ENCODE measurements at regions not wholly inside any gene's neighbourhood (a gene's known extent, or its start where the extent isn't known, plus 50 kb on each side); places are given as distances from the start of the nearest gene placed in this dataset.

GRCh38 chrX:94400488-94400887 is 726.5 kb downstream of the FAM133A start:
- no peak for DNase-seq (ENCODE audit: extremely low read depth, low read depth)
- no peak for TF ChIP-seq CTCF (IDR thresholded peaks at IDR 0.05; ENCODE audit: low read depth, low read length)

DNA sequence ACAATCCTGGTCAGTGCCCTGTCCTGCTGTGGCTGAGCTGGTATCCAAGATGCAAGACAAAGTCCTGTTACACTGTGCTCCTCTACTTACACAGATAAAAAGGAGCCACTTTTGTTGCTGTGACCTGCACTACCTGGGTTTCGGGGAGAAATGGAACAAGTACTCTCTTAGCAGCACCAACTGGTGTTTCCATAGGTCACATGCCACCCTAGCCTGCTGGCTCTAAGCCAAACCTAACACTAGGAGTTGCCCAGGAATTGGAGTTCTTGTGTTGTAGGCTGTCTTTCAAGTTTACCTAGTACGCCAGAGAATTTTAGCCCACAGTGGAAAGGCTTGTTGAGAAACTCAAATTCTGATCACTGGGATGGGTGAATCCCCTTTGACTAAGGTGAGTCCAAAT is 727.4 kb downstream of the FAM133A start:
- no peak for DNase-seq (ENCODE audit: extremely low read depth, low read depth)
- no peak for TF ChIP-seq CTCF (IDR thresholded peaks at IDR 0.05; ENCODE audit: low read depth, low read length)

DNA sequence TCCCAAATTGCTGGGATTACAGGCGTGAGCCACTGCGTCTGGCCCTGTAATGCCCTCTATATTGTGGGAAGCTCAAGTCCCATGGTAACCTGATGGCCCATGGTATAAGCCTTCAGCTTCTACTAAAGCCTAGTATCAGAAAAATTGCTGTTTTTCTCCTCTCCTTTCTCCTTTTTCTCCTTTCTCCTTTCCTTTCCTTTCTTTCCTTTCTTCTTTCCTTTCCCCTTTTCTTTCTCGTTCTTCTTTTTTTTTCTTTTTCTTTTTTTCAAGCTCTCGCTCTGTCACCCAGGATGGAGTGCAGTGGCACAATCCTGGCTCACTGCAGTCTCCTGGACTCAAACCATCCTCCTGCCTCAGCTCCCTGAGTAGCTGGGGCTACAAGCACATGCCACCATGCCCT is 740.7 kb downstream of the FAM133A start:
- TF ChIP-seq CTCF (IDR thresholded peaks at IDR 0.05; ENCODE audit: low read depth, low read length) = no peak
- no peak for DNase-seq (ENCODE audit: extremely low read depth, low read depth)

- TF ChIP-seq CTCF (IDR thresholded peaks at IDR 0.05; ENCODE audit: low read depth, low read length) = no peak
- DNase-seq (ENCODE audit: extremely low read depth, low read depth) = no peak
Measured at GRCh38 chrX:94418065-94418464, 744.1 kb downstream of the FAM133A start.

DNA sequence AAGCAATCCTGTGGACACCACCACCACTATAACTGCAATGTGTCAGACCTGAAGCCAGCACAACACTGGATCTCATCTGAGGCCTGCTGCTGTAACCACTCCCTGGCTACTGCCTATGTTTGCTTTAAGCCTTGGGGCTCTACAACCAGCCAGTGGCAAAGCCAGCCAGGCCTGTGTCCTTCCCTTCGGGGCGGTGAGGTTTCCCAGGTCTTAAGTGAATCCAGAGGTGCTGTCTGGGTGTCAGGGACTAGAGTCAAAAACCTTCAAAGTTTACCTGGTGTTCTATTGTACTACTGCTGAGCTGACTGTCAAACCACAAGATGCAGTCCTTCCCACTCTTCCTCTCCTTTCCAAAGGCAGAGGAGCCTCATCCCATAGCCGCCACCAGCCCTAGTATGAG is 750.5 kb downstream of the FAM133A start:
- no peak for DNase-seq (ENCODE audit: extremely low read depth, low read depth)
- no peak for TF ChIP-seq CTCF (IDR thresholded peaks at IDR 0.05; ENCODE audit: low read depth, low read length)

DNA sequence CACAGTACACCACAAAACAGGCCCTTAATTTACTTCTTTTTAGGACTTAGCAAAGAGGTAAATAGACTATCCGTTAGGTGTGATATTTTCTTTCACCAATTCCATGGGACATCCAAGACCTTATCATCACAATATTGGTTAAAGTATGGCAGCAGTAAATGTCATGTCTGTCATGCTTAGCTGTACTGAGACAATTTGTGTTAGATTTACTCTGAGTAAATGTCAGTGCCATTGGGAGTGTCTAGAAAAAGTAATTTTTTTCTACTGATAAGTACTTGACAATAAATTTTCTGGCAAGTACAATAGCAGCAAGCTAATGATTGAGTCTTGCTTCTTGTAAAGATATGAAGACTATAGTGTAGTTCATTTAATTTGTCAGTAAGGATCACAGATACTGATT is 756.1 kb downstream of the FAM133A start:
- DNase-seq (ENCODE audit: extremely low read depth, low read depth) = no peak
- no peak for TF ChIP-seq CTCF (IDR thresholded peaks at IDR 0.05; ENCODE audit: low read depth, low read length)

DNA sequence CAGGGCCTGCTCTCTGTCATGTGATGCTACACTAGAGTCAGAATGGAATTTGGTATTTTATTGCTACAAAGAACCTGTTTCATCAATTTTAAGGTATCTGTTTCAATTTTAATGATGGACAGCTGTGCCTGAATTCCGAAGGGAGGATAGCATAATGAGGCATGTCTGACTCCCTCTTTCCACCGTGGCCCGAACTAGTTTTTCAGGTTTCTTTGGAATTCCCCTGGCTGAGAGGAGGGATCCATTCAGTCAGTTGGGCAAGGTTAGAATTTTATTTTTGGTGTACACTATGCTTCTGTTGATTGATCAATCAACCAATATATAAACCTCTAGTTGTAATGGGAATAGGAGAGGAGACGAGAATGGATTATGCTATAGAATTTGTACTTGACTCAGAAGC is 761.8 kb downstream of the FAM133A start:
- TF ChIP-seq CTCF (IDR thresholded peaks at IDR 0.05; ENCODE audit: low read depth, low read length) = no peak
- no peak for DNase-seq (ENCODE audit: extremely low read depth, low read depth)

Data from AG09319 (cell line).